ENCODE measurements at regions not wholly inside any gene's neighbourhood (a gene's known extent, or its start where the extent isn't known, plus 50 kb on each side); places are given as distances from the start of the nearest gene placed in this dataset.
"Not testable (repeated sequence)": the region's sequence is repeated elsewhere in the genome, so short reads cannot be mapped to it uniquely, and the experiment has no call there.

- no peak for DNase-seq
Measured at GRCh38 chr2:208945719-208946256, 478.1 kb upstream of the MAP2 start.

GRCh38 chr2:208948073-208948472 lies 475.8 kb upstream of the MAP2 start:
- no peak for DNase-seq

- peak in 1 of 3 experiments; percentile 42 for DNase-seq
Measured at GRCh38 chr2:208970070-208970469, 453.8 kb upstream of the MAP2 start.

GRCh38 chr2:208977582-208977981 lies 446.3 kb upstream of the MAP2 start:
- DNase-seq = no peak

GRCh38 chr2:208978946-208979345 lies 444.9 kb upstream of the MAP2 start:
- DNase-seq = no peak

- DNase-seq = peak in 1 of 3 experiments; percentile 26
Measured at GRCh38 chr2:208980321-208980720, 443.5 kb upstream of the MAP2 start.

- DNase-seq = no peak
Measured at GRCh38 chr2:208982831-208983230, 441.0 kb upstream of the MAP2 start.

GRCh38 chr2:208983486-208983885 lies 440.4 kb upstream of the MAP2 start:
- no peak for DNase-seq

- no peak for DNase-seq
Measured at GRCh38 chr2:208984376-208985090, 439.3 kb upstream of the MAP2 start.

GRCh38 chr2:208985644-208986043 lies 438.2 kb upstream of the MAP2 start:
- DNase-seq = peak in 1 of 3 experiments; percentile 5

GRCh38 chr2:208990716-208991115 lies 433.1 kb upstream of the MAP2 start:
- DNase-seq = no peak

- no peak for DNase-seq
Measured at GRCh38 chr2:208999911-209000310, 423.9 kb upstream of the MAP2 start.

GRCh38 chr2:209002054-209002453 lies 421.8 kb upstream of the MAP2 start:
- no peak for DNase-seq

GRCh38 chr2:209005371-209005770 lies 418.5 kb upstream of the MAP2 start:
- DNase-seq = no peak

GRCh38 chr2:209008636-209009287 lies 415.1 kb upstream of the MAP2 start:
- peak in 1 of 3 experiments; percentile 29 for DNase-seq

GRCh38 chr2:209018633-209019032 lies 405.2 kb upstream of the MAP2 start:
- DNase-seq = not testable (repeated sequence)

- DNase-seq = no peak
Measured at GRCh38 chr2:209029249-209029648, 394.6 kb upstream of the MAP2 start.

GRCh38 chr2:209044307-209044706 lies 379.5 kb upstream of the MAP2 start:
- no peak for DNase-seq

- DNase-seq = no peak
Measured at GRCh38 chr2:209046163-209046562, 377.7 kb upstream of the MAP2 start.

- DNase-seq = no peak
Measured at GRCh38 chr2:209049608-209050007, 374.2 kb upstream of the MAP2 start.

- no peak for DNase-seq
Measured at GRCh38 chr2:209062210-209062609, 361.6 kb upstream of the MAP2 start.

- DNase-seq = no peak
Measured at GRCh38 chr2:209070262-209070661, 353.6 kb upstream of the MAP2 start.

GRCh38 chr2:209073151-209073550 lies 350.7 kb upstream of the MAP2 start:
- DNase-seq = no peak

GRCh38 chr2:209074711-209075110 lies 349.1 kb upstream of the MAP2 start:
- no peak for DNase-seq
